Ovary (tissue), 3 donors: ENCODE measurements at regions not wholly inside any gene's neighbourhood (a gene's known extent, or its start where the extent isn't known, plus 50 kb on each side); places are given as distances from the start of the nearest gene placed in this dataset.

Experiments used
- CTCF ChIP-seq, 3 donors: fragments of 450-650 bp in 2 of 3; fragments of 200-600 bp in 1 of 3; IDR thresholded peaks; one replicate each; pipeline versions ENCODE4 v1.5.1 to v1.8.0; 2016 to 2022; ENCODE audit warnings: antibody characterized with exemption in 3 of 3, mild to moderate bottlenecking in 1 of 3
- POLR2A ChIP-seq: fragments of 450-650 bp; IDR thresholded peaks from one replicate; pipeline ENCODE4 v1.6.1; 2017; ENCODE audit warnings: antibody characterized with exemption, mild to moderate bottlenecking, moderate library complexity
- donor health status: DM: no; HTN: no; CAD: no.

GRCh38 chr3:137924628-137925027 lies 85.3 kb upstream of the CLDN18 start:
- TF ChIP-seq POLR2A: no peak
- no peak for TF ChIP-seq CTCF (IDR thresholded peaks at IDR 0.05)
